ENCODE measurements at regions not wholly inside any gene's neighbourhood (a gene's known extent, or its start where the extent isn't known, plus 50 kb on each side); places are given as distances from the start of the nearest gene placed in this dataset.

- Histone ChIP-seq H3K9ac (ENCODE audit: low read length in 5 of 5) (no peak overlapping the region), H3K4me3 (ENCODE audit: low read depth in 1 of 5, low read length in 5 of 5) (no peak overlapping the region), H3K4me1 (ENCODE audit: control insufficient read depth in 5 of 5, insufficient read depth in 5 of 5, low read length in 5 of 5) (peaks cover 0 to 7% (median 0%) of the 10 kb centered on the region in 5 donors), H3K36me3 (ENCODE audit: control insufficient read depth in 5 of 5, insufficient read depth in 5 of 5, low read length in 5 of 5) (no peaks in the 10 kb centered on the region), H3K9me3 (ENCODE audit: control insufficient read depth in 5 of 5, low read length in 5 of 5) (no peaks in the 10 kb centered on the region), H3K27me3 (ENCODE audit: control insufficient read depth in 5 of 5, insufficient read depth in 4 of 5, low read length in 5 of 5) (no peaks in the 10 kb centered on the region), H3K27ac (ENCODE audit: low read depth, low read length) (no peak overlapping the region)
Observed at GRCh38 chr1:239861985-239862384, 229.7 kb upstream of the FMN2 start.

- Histone ChIP-seq H3K9me3 (ENCODE audit: control insufficient read depth in 5 of 5, low read length in 5 of 5) (no peaks in the 10 kb centered on the region), H3K4me1 (ENCODE audit: control insufficient read depth in 5 of 5, insufficient read depth in 5 of 5, low read length in 5 of 5) (no peaks in the 10 kb centered on the region), H3K36me3 (ENCODE audit: control insufficient read depth in 5 of 5, insufficient read depth in 5 of 5, low read length in 5 of 5) (no peaks in the 10 kb centered on the region), H3K27me3 (ENCODE audit: control insufficient read depth in 5 of 5, insufficient read depth in 4 of 5, low read length in 5 of 5) (no peaks in the 10 kb centered on the region), H3K27ac (ENCODE audit: low read depth, low read length) (no peak overlapping the region), H3K9ac (ENCODE audit: low read length in 5 of 5) (no peak overlapping the region), H3K4me3 (ENCODE audit: low read depth in 1 of 5, low read length in 5 of 5) (no peak overlapping the region)
Observed at GRCh38 chr1:239868058-239868832, 223.4 kb upstream of the FMN2 start.

GRCh38 chr1:239870194-239870593, 221.5 kb upstream of the FMN2 start:
- no peak overlapping the region for H3K9ac ChIP-seq (ENCODE audit: low read length in 5 of 5)
- no peak overlapping the region for H3K4me3 ChIP-seq (ENCODE audit: low read depth in 1 of 5, low read length in 5 of 5)
- H3K4me1 ChIP-seq (ENCODE audit: control insufficient read depth in 5 of 5, insufficient read depth in 5 of 5, low read length in 5 of 5), result no peaks in the 10 kb centered on the region
- no peaks in the 10 kb centered on the region for H3K9me3 ChIP-seq (ENCODE audit: control insufficient read depth in 5 of 5, low read length in 5 of 5)
- H3K27me3 ChIP-seq (ENCODE audit: control insufficient read depth in 5 of 5, insufficient read depth in 4 of 5, low read length in 5 of 5), result no peaks in the 10 kb centered on the region
- no peak overlapping the region for H3K27ac ChIP-seq (ENCODE audit: low read depth, low read length)
- no peaks in the 10 kb centered on the region for H3K36me3 ChIP-seq (ENCODE audit: control insufficient read depth in 5 of 5, insufficient read depth in 5 of 5, low read length in 5 of 5)

GRCh38 chr1:239872626-239873025, 219.1 kb upstream of the FMN2 start:
- Histone ChIP-seq H3K9me3 (ENCODE audit: control insufficient read depth in 5 of 5, low read length in 5 of 5) (no peaks in the 10 kb centered on the region), H3K9ac (ENCODE audit: low read length in 5 of 5) (no peak overlapping the region), H3K27me3 (ENCODE audit: control insufficient read depth in 5 of 5, insufficient read depth in 4 of 5, low read length in 5 of 5) (no peaks in the 10 kb centered on the region), H3K4me1 (ENCODE audit: control insufficient read depth in 5 of 5, insufficient read depth in 5 of 5, low read length in 5 of 5) (no peaks in the 10 kb centered on the region), H3K4me3 (ENCODE audit: low read depth in 1 of 5, low read length in 5 of 5) (no peak overlapping the region), H3K36me3 (ENCODE audit: control insufficient read depth in 5 of 5, insufficient read depth in 5 of 5, low read length in 5 of 5) (no peaks in the 10 kb centered on the region), H3K27ac (ENCODE audit: low read depth, low read length) (no peak overlapping the region)

- Histone ChIP-seq H3K9ac (ENCODE audit: low read length in 5 of 5) (no peak overlapping the region), H3K36me3 (ENCODE audit: control insufficient read depth in 5 of 5, insufficient read depth in 5 of 5, low read length in 5 of 5) (no peaks in the 10 kb centered on the region), H3K4me1 (ENCODE audit: control insufficient read depth in 5 of 5, insufficient read depth in 5 of 5, low read length in 5 of 5) (no peaks in the 10 kb centered on the region)
Observed at GRCh38 chr1:239874831-239875230, 216.9 kb upstream of the FMN2 start.

GRCh38 chr1:239879321-239880170, 212.1 kb upstream of the FMN2 start:
- Histone ChIP-seq H3K36me3 (ENCODE audit: control insufficient read depth in 5 of 5, insufficient read depth in 5 of 5, low read length in 5 of 5) (no peaks in the 10 kb centered on the region), H3K27ac (ENCODE audit: low read depth, low read length) (no peak overlapping the region), H3K4me1 (ENCODE audit: control insufficient read depth in 5 of 5, insufficient read depth in 5 of 5, low read length in 5 of 5) (no peaks in the 10 kb centered on the region), H3K27me3 (ENCODE audit: control insufficient read depth in 5 of 5, insufficient read depth in 4 of 5, low read length in 5 of 5) (no peaks in the 10 kb centered on the region), H3K4me3 (ENCODE audit: low read depth in 1 of 5, low read length in 5 of 5) (no peak overlapping the region), H3K9ac (ENCODE audit: low read length in 5 of 5) (no peak overlapping the region), H3K9me3 (ENCODE audit: control insufficient read depth in 5 of 5, low read length in 5 of 5) (no peaks in the 10 kb centered on the region)

More at GRCh38 chr1:239874831-239875230, 216.9 kb upstream of the FMN2 start:
- Histone ChIP-seq H3K27ac (ENCODE audit: low read depth, low read length) (no peak overlapping the region), H3K9me3 (ENCODE audit: control insufficient read depth in 5 of 5, low read length in 5 of 5) (no peaks in the 10 kb centered on the region), H3K4me3 (ENCODE audit: low read depth in 1 of 5, low read length in 5 of 5) (no peak overlapping the region), H3K27me3 (ENCODE audit: control insufficient read depth in 5 of 5, insufficient read depth in 4 of 5, low read length in 5 of 5) (no peaks in the 10 kb centered on the region)

GRCh38 chr1:239882967-239883366, 208.7 kb upstream of the FMN2 start:
- Histone ChIP-seq H3K4me3 (ENCODE audit: low read depth in 1 of 5, low read length in 5 of 5) (no peak overlapping the region), H3K27ac (ENCODE audit: low read depth, low read length) (no peak overlapping the region), H3K9me3 (ENCODE audit: control insufficient read depth in 5 of 5, low read length in 5 of 5) (no peaks in the 10 kb centered on the region), H3K27me3 (ENCODE audit: control insufficient read depth in 5 of 5, insufficient read depth in 4 of 5, low read length in 5 of 5) (no peaks in the 10 kb centered on the region), H3K36me3 (ENCODE audit: control insufficient read depth in 5 of 5, insufficient read depth in 5 of 5, low read length in 5 of 5) (no peaks in the 10 kb centered on the region), H3K4me1 (ENCODE audit: control insufficient read depth in 5 of 5, insufficient read depth in 5 of 5, low read length in 5 of 5) (no peaks in the 10 kb centered on the region), H3K9ac (ENCODE audit: low read length in 5 of 5) (no peak overlapping the region)

- no peaks in the 10 kb centered on the region for H3K36me3 ChIP-seq (ENCODE audit: control insufficient read depth in 5 of 5, insufficient read depth in 5 of 5, low read length in 5 of 5)
- H3K9me3 ChIP-seq (ENCODE audit: control insufficient read depth in 5 of 5, low read length in 5 of 5), result no peaks in the 10 kb centered on the region
- H3K4me3 ChIP-seq (ENCODE audit: low read depth in 1 of 5, low read length in 5 of 5), result no peak overlapping the region
- H3K4me1 ChIP-seq (ENCODE audit: control insufficient read depth in 5 of 5, insufficient read depth in 5 of 5, low read length in 5 of 5), result no peaks in the 10 kb centered on the region
- H3K27ac ChIP-seq (ENCODE audit: low read depth, low read length), result no peak overlapping the region
- H3K9ac ChIP-seq (ENCODE audit: low read length in 5 of 5), result no peak overlapping the region
- H3K27me3 ChIP-seq (ENCODE audit: control insufficient read depth in 5 of 5, insufficient read depth in 4 of 5, low read length in 5 of 5), result peaks cover 0 to 3% (median 0%) of the 10 kb centered on the region in 5 donors
Observed at GRCh38 chr1:239884796-239885195, 206.9 kb upstream of the FMN2 start.

GRCh38 chr1:239886266-239886665, 205.4 kb upstream of the FMN2 start:
- H3K9ac ChIP-seq (ENCODE audit: low read length in 5 of 5), result no peak overlapping the region
- no peaks in the 10 kb centered on the region for H3K4me1 ChIP-seq (ENCODE audit: control insufficient read depth in 5 of 5, insufficient read depth in 5 of 5, low read length in 5 of 5)
- H3K27me3 ChIP-seq (ENCODE audit: control insufficient read depth in 5 of 5, insufficient read depth in 4 of 5, low read length in 5 of 5), result peaks cover 0 to 3% (median 0%) of the 10 kb centered on the region in 5 donors
- no peaks in the 10 kb centered on the region for H3K36me3 ChIP-seq (ENCODE audit: control insufficient read depth in 5 of 5, insufficient read depth in 5 of 5, low read length in 5 of 5)
- H3K9me3 ChIP-seq (ENCODE audit: control insufficient read depth in 5 of 5, low read length in 5 of 5), result no peaks in the 10 kb centered on the region
- no peak overlapping the region for H3K4me3 ChIP-seq (ENCODE audit: low read depth in 1 of 5, low read length in 5 of 5)
- no peak overlapping the region for H3K27ac ChIP-seq (ENCODE audit: low read depth, low read length)

- H3K4me1 ChIP-seq (ENCODE audit: control insufficient read depth in 5 of 5, insufficient read depth in 5 of 5, low read length in 5 of 5), result peaks cover 0 to 13% (median 0%) of the 10 kb centered on the region in 5 donors
- no peak overlapping the region for H3K27ac ChIP-seq (ENCODE audit: low read depth, low read length)
- peaks cover 0 to 3% (median 0%) of the 10 kb centered on the region in 5 donors for H3K27me3 ChIP-seq (ENCODE audit: control insufficient read depth in 5 of 5, insufficient read depth in 4 of 5, low read length in 5 of 5)
- H3K4me3 ChIP-seq (ENCODE audit: low read depth in 1 of 5, low read length in 5 of 5), result no peak overlapping the region
- H3K9me3 ChIP-seq (ENCODE audit: control insufficient read depth in 5 of 5, low read length in 5 of 5), result no peaks in the 10 kb centered on the region
- H3K36me3 ChIP-seq (ENCODE audit: control insufficient read depth in 5 of 5, insufficient read depth in 5 of 5, low read length in 5 of 5), result no peaks in the 10 kb centered on the region
- H3K9ac ChIP-seq (ENCODE audit: low read length in 5 of 5), result no peak overlapping the region
Observed at GRCh38 chr1:239888639-239889038, 203.0 kb upstream of the FMN2 start.
